ENCODE measurements at regions not wholly inside any gene's neighbourhood (a gene's known extent, or its start where the extent isn't known, plus 50 kb on each side); places are given as distances from the start of the nearest gene placed in this dataset.
"Not testable (repeated sequence)": the region's sequence is repeated elsewhere in the genome, so short reads cannot be mapped to it uniquely, and the experiment has no call there.

- H3K36me3 Mint-ChIP-seq (ENCODE audit: low read depth): no peaks in the 10 kb centered on the region
- DNase-seq: no peak
- H3K9me3 Mint-ChIP-seq: no peaks in the 10 kb centered on the region
- no peaks in the 10 kb centered on the region for H3K27me3 Mint-ChIP-seq
- no peak overlapping the region for H3K27ac Mint-ChIP-seq
- H3K4me3 Mint-ChIP-seq: no peak overlapping the region
- H3K4me1 Mint-ChIP-seq: no peaks in the 10 kb centered on the region
- ChIA-PET CTCF (no interaction called here), POLR2A (no interaction called here)
Observed at GRCh38 chr4:55010550-55010949, 114.8 kb downstream of the KDR start.

GRCh38 chr4:55008166-55009056 lies 117.0 kb downstream of the KDR start:
- Mint-ChIP-seq H3K4me1 (no peaks in the 10 kb centered on the region), H3K36me3 (ENCODE audit: low read depth) (no peaks in the 10 kb centered on the region), H3K4me3 (no peak overlapping the region), H3K27ac (no peak overlapping the region), H3K27me3 (no peaks in the 10 kb centered on the region), H3K9me3 (no peaks in the 10 kb centered on the region)
- DNase-seq: no peak
- ChIA-PET POLR2A (no interaction called here), CTCF (interaction anchor here (0.6 kb wide), 1 partner anchor 301 kb away, joined by 3 read pairs; no protein-coding TSS in a partner anchor)

- POLR2A ChIA-PET: no interaction called here
- H3K27ac Mint-ChIP-seq: no peak overlapping the region
Observed at GRCh38 chr4:55005910-55006309, 119.5 kb downstream of the KDR start.

GRCh38 chr4:55004831-55005230 lies 120.6 kb downstream of the KDR start:
- Mint-ChIP-seq H3K27ac (no peak overlapping the region), H3K27me3 (peaks cover 9% of the 10 kb centered on the region), H3K4me3 (no peak overlapping the region), H3K36me3 (ENCODE audit: low read depth) (no peaks in the 10 kb centered on the region), H3K4me1 (no peaks in the 10 kb centered on the region), H3K9me3 (no peaks in the 10 kb centered on the region)
- POLR2A ChIA-PET: no interaction called here
- CTCF ChIA-PET: no interaction called here
- DNase-seq: no peak

More at GRCh38 chr4:55005910-55006309, 119.5 kb downstream of the KDR start:
- Mint-ChIP-seq H3K27me3 (peaks cover 7% of the 10 kb centered on the region), H3K36me3 (ENCODE audit: low read depth) (no peaks in the 10 kb centered on the region), H3K4me3 (no peak overlapping the region), H3K9me3 (no peaks in the 10 kb centered on the region), H3K4me1 (no peaks in the 10 kb centered on the region)
- DNase-seq: no peak
- CTCF ChIA-PET: no interaction called here

- Mint-ChIP-seq H3K4me1 (no peaks in the 10 kb centered on the region), H3K4me3 (no peak overlapping the region), H3K27me3 (peaks cover 9% of the 10 kb centered on the region), H3K27ac (no peak overlapping the region), H3K9me3 (no peaks in the 10 kb centered on the region), H3K36me3 (ENCODE audit: low read depth) (no peaks in the 10 kb centered on the region)
- POLR2A ChIA-PET: no interaction called here
- CTCF ChIA-PET: no interaction called here
- no peak for DNase-seq
Observed at GRCh38 chr4:55002431-55002830, 123.0 kb downstream of the KDR start.

GRCh38 chr4:55001538-55001937 lies 123.9 kb downstream of the KDR start:
- CTCF ChIA-PET: no interaction called here

GRCh38 chr4:54999003-54999402 lies 126.4 kb downstream of the KDR start:
- DNase-seq: no peak
- H3K9me3 Mint-ChIP-seq: no peaks in the 10 kb centered on the region
- H3K4me3 Mint-ChIP-seq: no peak overlapping the region
- H3K4me1 Mint-ChIP-seq: no peaks in the 10 kb centered on the region
- ChIA-PET POLR2A (no interaction called here), CTCF (no interaction called here)
- H3K27me3 Mint-ChIP-seq: peaks cover 9% of the 10 kb centered on the region
- no peaks in the 10 kb centered on the region for H3K36me3 Mint-ChIP-seq (ENCODE audit: low read depth)
- H3K27ac Mint-ChIP-seq: no peak overlapping the region

More at GRCh38 chr4:55001538-55001937, 123.9 kb downstream of the KDR start:
- peaks cover 9% of the 10 kb centered on the region for H3K27me3 Mint-ChIP-seq
- no peaks in the 10 kb centered on the region for H3K4me1 Mint-ChIP-seq
- no peak overlapping the region for H3K27ac Mint-ChIP-seq
- no peaks in the 10 kb centered on the region for H3K36me3 Mint-ChIP-seq (ENCODE audit: low read depth)
- no peak for DNase-seq
- no peak overlapping the region for H3K4me3 Mint-ChIP-seq
- POLR2A ChIA-PET: no interaction called here
- H3K9me3 Mint-ChIP-seq: no peaks in the 10 kb centered on the region

GRCh38 chr4:54993473-54994026 lies 131.8 kb downstream of the KDR start:
- H3K36me3 Mint-ChIP-seq (ENCODE audit: low read depth); H3K27ac Mint-ChIP-seq; H3K9me3 Mint-ChIP-seq; H3K4me1 Mint-ChIP-seq; H3K27me3 Mint-ChIP-seq; H3K4me3 Mint-ChIP-seq; CTCF ChIA-PET; DNase-seq; POLR2A ChIA-PET: not testable (repeated sequence)

GRCh38 chr4:54992266-54992665 lies 133.1 kb downstream of the KDR start:
- Mint-ChIP-seq H3K4me3 (no peak overlapping the region), H3K36me3 (ENCODE audit: low read depth) (peaks cover 2% of the 10 kb centered on the region), H3K27me3 (no peaks in the 10 kb centered on the region), H3K9me3 (peaks cover 9% of the 10 kb centered on the region), H3K27ac (no peak overlapping the region), H3K4me1 (no peaks in the 10 kb centered on the region)
- POLR2A ChIA-PET: no interaction called here
- CTCF ChIA-PET: no interaction called here
- DNase-seq: no peak

GRCh38 chr4:54988655-54989054 lies 136.7 kb downstream of the KDR start:
- no peaks in the 10 kb centered on the region for H3K27me3 Mint-ChIP-seq
- H3K4me3 Mint-ChIP-seq: no peak overlapping the region
- no peak overlapping the region for H3K27ac Mint-ChIP-seq
- peaks cover 2% of the 10 kb centered on the region for H3K36me3 Mint-ChIP-seq (ENCODE audit: low read depth)
- POLR2A ChIA-PET: no interaction called here
- no peaks in the 10 kb centered on the region for H3K4me1 Mint-ChIP-seq
- no peak for DNase-seq
- peaks cover 13% of the 10 kb centered on the region for H3K9me3 Mint-ChIP-seq
- CTCF ChIA-PET: no interaction called here

- ChIA-PET CTCF (no interaction called here), POLR2A (no interaction called here)
- H3K27ac Mint-ChIP-seq: no peak overlapping the region
Observed at GRCh38 chr4:54986095-54986846, 139.1 kb downstream of the KDR start.

GRCh38 chr4:54976682-54977081 lies 148.7 kb downstream of the KDR start:
- Mint-ChIP-seq H3K36me3 (ENCODE audit: low read depth) (no peaks in the 10 kb centered on the region), H3K27ac (no peak overlapping the region), H3K4me3 (no peak overlapping the region), H3K9me3 (no peaks in the 10 kb centered on the region), H3K4me1 (no peaks in the 10 kb centered on the region), H3K27me3 (peaks cover 15% of the 10 kb centered on the region)
- DNase-seq: no peak
- POLR2A ChIA-PET: no interaction called here
- CTCF ChIA-PET: no interaction called here

More at GRCh38 chr4:54986095-54986846, 139.1 kb downstream of the KDR start:
- no peak for DNase-seq
- H3K9me3 Mint-ChIP-seq: peaks cover 13% of the 10 kb centered on the region
- peaks cover 2% of the 10 kb centered on the region for H3K36me3 Mint-ChIP-seq (ENCODE audit: low read depth)
- H3K4me1 Mint-ChIP-seq: no peaks in the 10 kb centered on the region
- peaks cover 2% of the 10 kb centered on the region for H3K27me3 Mint-ChIP-seq
- no peak overlapping the region for H3K4me3 Mint-ChIP-seq

GRCh38 chr4:54976031-54976430 lies 149.4 kb downstream of the KDR start:
- no peak overlapping the region for H3K4me3 Mint-ChIP-seq
- ChIA-PET POLR2A (no interaction called here), CTCF (no interaction called here)
- no peaks in the 10 kb centered on the region for H3K4me1 Mint-ChIP-seq
- DNase-seq: no peak
- no peak overlapping the region for H3K27ac Mint-ChIP-seq
- H3K27me3 Mint-ChIP-seq: peaks cover 12% of the 10 kb centered on the region
- H3K9me3 Mint-ChIP-seq: no peaks in the 10 kb centered on the region
- no peaks in the 10 kb centered on the region for H3K36me3 Mint-ChIP-seq (ENCODE audit: low read depth)

Measured in activated CD4-positive, alpha-beta T cell treated with anti-CD3 and anti-CD28 coated beads, Interleukin-2, amount 10 ng/mL, durations not matched to agents 7 days and 5 days (primary cell).